Astrocyte of the spinal cord (primary cell): ENCODE measurements at regions not wholly inside any gene's neighbourhood (a gene's known extent, or its start where the extent isn't known, plus 50 kb on each side); places are given as distances from the start of the nearest gene placed in this dataset.

Source experiments
- DNase-seq: peaks from one replicate; pipeline ENCODE4 v3.0.0; 2011; ENCODE audit warnings: low read depth, low spot score
- H3K4me3 ChIP-seq: 2 replicates; pipeline ENCODE4 v1.5.1; 2011; ENCODE audit warnings: low read depth, mild to moderate bottlenecking, low read length, moderate library complexity
- CTCF ChIP-seq: IDR thresholded peaks from 2 replicates; pipeline ENCODE4 v1.5.1; 2012; ENCODE audit warnings: low read depth, mild to moderate bottlenecking, low read length, inconsistent platforms
- in situ Hi-C: cut with HindIII; loops from 2 replicates; pipeline ENCODE4 v1.10.0; 2017; ENCODE audit warnings: low sequenced_read_pairs

GRCh38 chr12:78328524-78328923 is 497.8 kb downstream of the NAV3 start:
- TF ChIP-seq CTCF = no peak
- no peak overlapping the region for H3K4me3 ChIP-seq
- no peak for DNase-seq
- in situ Hi-C loops = no loop called here

GRCh38 chr12:78330131-78330530 is 499.4 kb downstream of the NAV3 start:
- H3K4me3 ChIP-seq = no peak overlapping the region
- in situ Hi-C loops = no loop called here
- TF ChIP-seq CTCF = no peak
- DNase-seq = no peak

GRCh38 chr12:78331181-78331580 is 500.5 kb downstream of the NAV3 start:
- no peak overlapping the region for H3K4me3 ChIP-seq
- in situ Hi-C loops = no loop called here
- no peak for TF ChIP-seq CTCF

GRCh38 chr12:78331753-78332152 is 501.1 kb downstream of the NAV3 start:
- DNase-seq = no peak
- TF ChIP-seq CTCF = no peak
- no peak overlapping the region for H3K4me3 ChIP-seq
- in situ Hi-C loops = no loop called here

More at GRCh38 chr12:78331181-78331580, 500.5 kb downstream of the NAV3 start:
- DNase-seq = no peak

GRCh38 chr12:78338054-78338785 is 507.5 kb downstream of the NAV3 start:
- in situ Hi-C loops = no loop called here
- no peak for TF ChIP-seq CTCF
- no peak overlapping the region for H3K4me3 ChIP-seq
- no peak for DNase-seq

GRCh38 chr12:78340406-78340805 is 509.7 kb downstream of the NAV3 start:
- in situ Hi-C loops = no loop called here
- DNase-seq = no peak
- H3K4me3 ChIP-seq = no peak overlapping the region
- TF ChIP-seq CTCF = no peak

GRCh38 chr12:78343657-78344056 is 513.0 kb downstream of the NAV3 start:
- DNase-seq = no peak
- in situ Hi-C loops = no loop called here
- TF ChIP-seq CTCF = no peak
- H3K4me3 ChIP-seq = no peak overlapping the region
